Inflammatory macrophage treated with lipopolysaccharide for 1 hour (primary cell): ENCODE measurements at regions not wholly inside any gene's neighbourhood (a gene's known extent, or its start where the extent isn't known, plus 50 kb on each side); places are given as distances from the start of the nearest gene placed in this dataset.
A peak's percentile ranks its signal among the peaks of the same experiment; 100 is the strongest.

ENCODE experiments used
- DNase-seq, 2 donors: peaks; one replicate each; pipeline ENCODE4 v3.0.0-alpha.2; 2020 to 2022

GRCh38 chr22:22825213-22825593 is 62.4 kb upstream of the IGLL5 start:
- DNase-seq: no peak

DNA sequence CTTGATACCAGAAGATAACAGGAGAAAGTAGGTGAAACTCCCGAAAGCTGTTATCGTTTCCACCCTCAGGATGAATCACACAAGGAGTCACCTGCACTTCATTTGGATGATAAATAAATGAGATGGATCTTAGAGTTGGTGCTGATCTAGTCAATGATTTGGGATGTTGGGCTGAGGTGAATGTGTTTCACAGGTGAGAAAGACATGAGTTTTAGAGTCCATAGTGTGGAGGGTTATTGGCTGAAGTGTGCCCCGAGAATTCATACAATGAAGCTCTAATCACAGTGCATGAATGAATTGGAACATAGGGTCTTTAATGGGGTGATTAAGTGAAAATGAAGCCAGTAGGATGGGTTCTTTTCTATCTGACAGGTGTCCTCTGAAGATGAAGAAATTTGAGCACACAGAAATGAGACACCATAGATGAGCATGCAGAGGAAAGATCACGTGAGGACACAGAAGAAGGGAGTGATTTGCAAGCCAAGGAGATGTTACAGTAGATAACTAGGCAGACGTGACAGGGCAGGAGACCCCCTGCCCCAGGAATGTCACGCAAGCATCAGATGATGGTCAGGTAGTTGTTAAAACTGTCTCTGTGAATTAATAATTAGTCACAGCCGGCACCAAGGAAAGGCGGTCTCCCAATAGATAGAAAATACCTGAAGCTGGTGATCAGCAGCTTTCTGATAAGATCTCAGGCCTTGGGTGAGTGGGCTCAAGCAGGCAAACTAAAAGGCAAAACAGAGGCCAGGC is 60.3 kb upstream of the IGLL5 start:
- DNase-seq: no peak

- DNase-seq: no peak
Measured at GRCh38 chr22:22830193-22830592, 57.4 kb upstream of the IGLL5 start.

- no peak for DNase-seq
Measured at GRCh38 chr22:22830957-22831688, 56.5 kb upstream of the IGLL5 start.

- no peak for DNase-seq
Measured at GRCh38 chr22:22833059-22833458, 54.6 kb upstream of the IGLL5 start.

DNA sequence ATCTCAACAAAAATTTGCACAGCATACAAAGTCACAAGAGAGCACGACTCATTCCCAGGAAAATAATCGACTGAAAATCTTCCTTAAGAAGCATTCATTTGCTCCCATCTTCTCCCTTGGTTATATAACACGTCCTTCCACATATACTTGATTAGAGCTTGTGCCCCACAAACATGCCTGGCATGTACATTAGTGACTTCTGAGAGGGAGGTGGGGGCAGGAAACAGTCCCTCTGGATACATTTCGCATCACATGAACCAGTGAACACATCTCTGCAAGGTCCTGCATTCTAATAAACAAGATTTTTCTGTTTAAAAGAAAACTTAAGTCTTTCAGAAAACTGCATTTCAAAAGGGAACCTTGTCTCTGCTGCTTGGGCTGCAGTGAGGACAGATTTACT is 54.1 kb upstream of the IGLL5 start:
- DNase-seq: no peak

- DNase-seq: no peak
Measured at GRCh38 chr22:22834204-22834603, 53.4 kb upstream of the IGLL5 start.

- DNase-seq: no peak
Measured at GRCh38 chr22:22834783-22835182, 52.8 kb upstream of the IGLL5 start.

DNA sequence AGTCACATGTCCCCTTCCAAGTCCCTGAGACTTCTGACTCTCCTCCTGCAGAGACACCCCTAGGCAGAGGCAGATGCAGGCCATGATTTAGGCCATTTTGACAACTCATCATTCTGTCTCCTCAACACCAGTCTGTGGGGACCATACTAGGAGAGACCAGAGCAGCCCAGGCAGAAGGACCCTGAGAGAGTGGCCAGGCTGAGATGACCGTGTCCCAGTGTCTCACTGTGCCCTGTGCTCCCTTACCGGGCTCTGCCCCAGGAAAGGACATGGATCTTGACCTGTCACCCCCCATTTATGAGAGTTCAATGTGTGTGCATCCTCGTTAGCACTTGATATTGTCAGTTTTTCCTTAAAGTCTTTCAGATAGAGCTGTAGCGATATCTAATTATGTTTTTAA is 52.4 kb upstream of the IGLL5 start:
- DNase-seq: no peak

DNA sequence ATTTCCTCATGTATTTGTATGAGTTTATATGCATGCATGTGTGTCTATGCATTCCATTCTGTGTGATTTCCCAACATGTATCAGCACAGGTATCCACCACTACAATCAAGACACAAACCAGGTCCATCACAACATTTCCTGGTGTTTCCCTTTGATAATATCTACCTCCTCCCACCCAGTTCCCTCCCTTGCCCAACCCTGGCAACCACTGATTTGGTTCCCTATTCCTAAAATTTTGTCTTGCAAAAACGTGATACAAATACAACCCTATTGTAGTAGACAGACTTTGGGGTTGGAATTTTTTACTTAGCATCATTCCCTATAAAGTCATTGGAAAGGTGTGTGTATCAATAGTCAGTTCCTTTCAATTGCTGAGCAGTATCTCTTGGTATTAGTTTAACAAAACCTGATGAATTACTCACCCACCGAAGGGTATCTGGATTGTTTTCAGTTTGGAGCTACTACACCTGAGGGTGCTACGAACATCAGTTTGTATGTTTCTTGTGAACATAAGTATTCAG is 51.8 kb upstream of the IGLL5 start:
- DNase-seq: peak; percentile 56 to 62

- peak; percentile 90 to 93 for DNase-seq
Measured at GRCh38 chr22:22836635-22837034, 51.0 kb upstream of the IGLL5 start.
